Adipocyte (in vitro differentiated cells): ENCODE measurements at regions not wholly inside any gene's neighbourhood (a gene's known extent, or its start where the extent isn't known, plus 50 kb on each side); places are given as distances from the start of the nearest gene placed in this dataset.
A peak's percentile ranks its signal among the peaks of the same experiment; 100 is the strongest.

ENCODE experiments used
- DNase-seq: peaks from one replicate; pipeline ENCODE4 v3.0.0-alpha.2; 2015; ENCODE audit warnings: low read depth
- H3K27me3 ChIP-seq: replicated peaks from 2 replicates; pipeline ENCODE4 v1.7.0; 2013; ENCODE audit warnings: mild to moderate bottlenecking, low read length, moderate library complexity; ENCODE audit not compliant: control insufficient read depth, insufficient read depth
- H3K36me3 ChIP-seq: 2 replicates; pipeline ENCODE4 v1.7.0; 2013; ENCODE audit warnings: low read length, mild to moderate bottlenecking, moderate library complexity; ENCODE audit not compliant: control insufficient read depth, insufficient read depth, severe bottlenecking
- H3K4me1 ChIP-seq: 2 replicates; pipeline ENCODE4 v1.7.0; 2013; ENCODE audit warnings: mild to moderate bottlenecking, low read length, moderate library complexity; ENCODE audit not compliant: control insufficient read depth, insufficient read depth
- H3K4me3 ChIP-seq: 2 replicates; pipeline ENCODE4 v1.7.0; 2013; ENCODE audit warnings: mild to moderate bottlenecking, low read length, moderate library complexity
- H3K9ac ChIP-seq: 2 replicates; pipeline ENCODE4 v1.7.0; 2013; ENCODE audit warnings: mild to moderate bottlenecking, low read length, moderate library complexity
- H3K9me3 ChIP-seq: 2 replicates; pipeline ENCODE4 v1.7.0; 2013; ENCODE audit warnings: mild to moderate bottlenecking, low read length, moderate library complexity; ENCODE audit not compliant: control insufficient read depth

DNA sequence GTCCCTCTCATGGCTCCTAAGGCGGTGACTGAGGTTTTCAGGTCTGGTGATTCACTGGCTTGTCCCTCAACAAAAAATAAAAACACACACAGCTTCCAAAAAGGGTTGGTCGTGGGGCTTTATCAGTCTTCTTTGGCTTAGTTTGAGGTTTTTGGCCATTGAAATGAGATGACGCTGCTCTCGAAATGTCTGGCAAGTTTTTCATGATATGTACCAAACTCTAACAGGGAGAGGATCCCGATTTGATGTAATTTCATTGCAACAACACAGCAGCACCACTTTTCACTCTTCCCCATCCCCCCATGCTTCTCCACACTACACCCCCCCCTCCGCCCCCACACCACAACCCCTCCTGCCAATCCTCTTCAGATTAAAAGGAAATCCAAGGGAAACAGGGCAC, 187.1 kb upstream of the NFIA start:
- H3K4me1 ChIP-seq = no peaks in the 10 kb centered on the region
- no peak for DNase-seq

DNA sequence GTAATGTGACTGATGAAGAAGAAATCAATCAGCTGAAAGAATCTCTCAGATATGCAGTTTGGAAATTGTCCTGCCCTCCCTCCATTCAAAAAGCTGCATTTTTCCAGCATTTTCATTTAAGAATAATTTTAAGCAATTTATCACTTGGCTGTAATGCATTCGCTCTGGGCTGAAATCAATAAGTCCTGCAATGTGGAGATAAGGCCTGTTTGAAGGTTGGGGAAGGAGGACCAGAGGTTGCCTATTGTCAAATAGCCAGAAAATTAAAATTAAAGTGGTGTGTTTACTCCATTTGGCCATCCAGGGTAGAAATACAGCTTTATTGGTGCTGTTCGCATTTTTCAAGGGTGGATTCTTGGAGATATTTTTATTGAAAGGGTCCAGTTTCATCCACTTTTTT, 187.6 kb upstream of the NFIA start:
- no peaks in the 10 kb centered on the region for H3K36me3 ChIP-seq
- H3K9me3 ChIP-seq = no peaks in the 10 kb centered on the region
- H3K27me3 ChIP-seq = no peaks in the 10 kb centered on the region
- DNase-seq = no peak
- H3K4me3 ChIP-seq = no peak overlapping the region
- H3K9ac ChIP-seq = no peak overlapping the region
- H3K4me1 ChIP-seq = no peaks in the 10 kb centered on the region

More for the DNA sequence above, 187.1 kb upstream of the NFIA start:
- H3K9me3 ChIP-seq = no peaks in the 10 kb centered on the region
- H3K36me3 ChIP-seq = no peaks in the 10 kb centered on the region
- no peak overlapping the region for H3K9ac ChIP-seq
- H3K27me3 ChIP-seq = no peaks in the 10 kb centered on the region
- H3K4me3 ChIP-seq = no peak overlapping the region

DNA sequence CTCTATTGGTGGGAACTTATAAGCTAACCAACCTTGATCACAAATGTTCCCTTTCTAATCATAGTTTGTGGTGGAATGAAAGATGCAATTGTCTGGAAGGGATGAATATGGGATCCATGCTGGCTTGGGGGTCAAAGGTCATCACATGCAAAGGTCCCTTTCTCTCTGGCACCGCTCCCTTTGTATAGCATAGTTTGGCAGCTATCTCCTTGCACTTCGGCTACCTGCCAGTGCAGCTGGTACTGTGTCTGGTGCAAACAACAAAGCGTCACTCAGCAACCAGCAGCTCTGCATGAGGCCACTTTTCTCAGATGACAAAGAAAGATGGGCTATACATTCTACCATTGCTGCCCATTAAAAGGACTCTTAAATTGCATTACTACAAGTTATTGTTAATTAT, 188.2 kb upstream of the NFIA start:
- no peak overlapping the region for H3K4me3 ChIP-seq
- no peaks in the 10 kb centered on the region for H3K4me1 ChIP-seq
- no peaks in the 10 kb centered on the region for H3K36me3 ChIP-seq
- no peak for DNase-seq
- H3K9me3 ChIP-seq = no peaks in the 10 kb centered on the region
- no peaks in the 10 kb centered on the region for H3K27me3 ChIP-seq
- H3K9ac ChIP-seq = no peak overlapping the region

DNA sequence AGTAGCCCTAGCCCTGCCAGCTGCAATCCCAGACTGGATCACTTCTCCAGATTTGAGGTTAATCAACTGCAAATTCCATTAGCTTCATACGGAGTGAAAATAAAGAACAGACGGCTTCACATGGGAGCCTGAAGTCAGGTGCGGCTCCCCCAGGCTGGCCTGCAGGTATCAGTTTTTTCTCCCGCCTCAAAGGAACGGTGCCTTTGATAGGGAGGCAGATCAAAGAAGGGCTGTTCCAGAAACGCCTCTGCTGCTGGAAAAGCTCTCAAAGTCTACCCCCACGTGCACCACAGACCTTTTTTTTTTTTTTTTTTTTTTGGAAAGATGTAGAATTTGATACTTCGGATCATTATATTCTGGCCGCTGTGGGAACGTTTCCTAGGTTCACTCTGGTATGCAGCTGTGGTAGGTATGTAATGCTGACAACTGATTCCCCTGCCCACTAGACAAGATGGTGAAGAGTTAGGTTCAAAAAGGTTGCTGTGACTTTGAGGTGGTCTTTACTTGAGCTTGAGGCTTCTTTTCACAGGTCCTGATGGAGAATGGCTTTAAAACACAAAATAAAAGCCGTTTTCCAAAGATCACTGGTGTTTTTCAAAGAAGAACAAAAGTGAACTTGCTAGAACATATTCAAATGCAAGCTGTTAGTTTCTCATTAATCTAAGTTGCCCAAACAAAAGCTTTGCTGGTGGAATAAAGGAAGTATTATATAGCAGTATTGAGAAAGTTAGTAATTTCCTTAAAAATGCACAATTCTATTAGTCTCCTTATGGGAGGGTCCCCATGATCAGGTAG, 189.0 kb upstream of the NFIA start:
- Histone ChIP-seq H3K36me3 (no peaks in the 10 kb centered on the region), H3K4me1 (no peaks in the 10 kb centered on the region), H3K4me3 (no peak overlapping the region), H3K9me3 (no peaks in the 10 kb centered on the region), H3K9ac (no peak overlapping the region), H3K27me3 (no peaks in the 10 kb centered on the region)
- no peak for DNase-seq

DNA sequence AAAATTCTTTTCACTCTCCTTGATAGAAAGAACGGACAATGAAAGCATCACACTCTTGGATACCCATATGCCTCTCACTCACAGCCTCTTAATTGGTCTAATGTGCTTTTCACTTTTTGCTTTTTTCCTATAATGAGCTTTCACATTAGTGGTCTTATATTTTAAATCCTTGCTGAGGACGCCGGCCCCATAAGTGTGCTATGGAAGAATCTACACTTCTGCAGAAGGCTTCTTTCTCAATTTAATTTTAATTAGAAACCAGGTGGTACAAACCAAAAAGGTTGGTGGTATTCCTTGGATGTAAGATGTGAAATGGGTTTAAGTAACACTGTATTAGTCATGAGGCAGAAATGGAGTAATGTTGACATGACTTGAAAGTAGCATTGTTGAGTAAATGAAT, 190.6 kb upstream of the NFIA start:
- Histone ChIP-seq H3K36me3 (no peaks in the 10 kb centered on the region), H3K4me3 (no peak overlapping the region), H3K27me3 (no peaks in the 10 kb centered on the region), H3K9me3 (no peaks in the 10 kb centered on the region), H3K9ac (no peak overlapping the region), H3K4me1 (peaks cover 3% of the 10 kb centered on the region)
- no peak for DNase-seq

DNA sequence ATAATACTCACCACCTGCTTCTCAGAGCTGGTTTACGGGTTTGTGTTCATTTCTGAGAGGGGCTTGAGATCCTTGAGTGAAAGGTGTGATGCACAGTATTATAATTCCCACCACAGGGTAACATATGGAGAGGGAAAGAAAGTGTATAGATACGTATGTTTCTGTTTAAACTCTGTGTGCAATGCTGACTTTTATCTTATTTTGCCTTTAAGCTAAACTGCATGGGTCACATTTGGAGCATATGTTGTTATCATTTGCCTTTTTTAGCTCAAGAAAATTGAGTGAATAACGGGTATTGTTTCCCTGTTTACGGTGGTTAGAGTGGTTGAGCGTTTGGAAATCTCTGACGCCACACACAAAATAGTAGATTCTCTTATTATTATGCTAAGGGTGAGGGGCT, 191.1 kb upstream of the NFIA start:
- no peaks in the 10 kb centered on the region for H3K36me3 ChIP-seq
- H3K9ac ChIP-seq = no peak overlapping the region
- peaks cover 7% of the 10 kb centered on the region for H3K4me1 ChIP-seq
- DNase-seq = no peak
- no peaks in the 10 kb centered on the region for H3K9me3 ChIP-seq
- H3K4me3 ChIP-seq = no peak overlapping the region
- H3K27me3 ChIP-seq = no peaks in the 10 kb centered on the region

DNA sequence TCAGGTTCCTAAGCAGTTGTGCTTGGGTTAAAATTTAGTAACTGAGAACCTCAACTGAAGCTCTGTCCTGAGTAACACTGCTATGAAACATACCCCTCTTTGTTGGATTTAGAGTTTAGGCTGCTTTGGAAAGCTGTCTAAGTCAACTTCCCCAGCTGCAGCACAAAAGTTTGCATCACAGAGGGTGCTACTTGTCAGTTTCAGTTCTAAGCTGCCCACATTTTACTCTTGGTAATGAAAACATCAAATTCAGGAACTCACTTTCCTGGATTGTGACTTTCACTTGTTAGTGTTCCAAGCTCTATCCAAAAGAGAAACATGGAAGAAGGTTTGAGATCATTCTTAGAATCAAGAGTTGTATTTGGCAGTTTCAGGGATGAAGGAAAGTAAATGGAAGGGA, 191.7 kb upstream of the NFIA start:
- H3K4me3 ChIP-seq = no peak overlapping the region
- no peaks in the 10 kb centered on the region for H3K9me3 ChIP-seq
- no peaks in the 10 kb centered on the region for H3K27me3 ChIP-seq
- H3K9ac ChIP-seq = no peak overlapping the region
- H3K36me3 ChIP-seq = no peaks in the 10 kb centered on the region
- peaks cover 11% of the 10 kb centered on the region for H3K4me1 ChIP-seq
- DNase-seq = no peak

DNA sequence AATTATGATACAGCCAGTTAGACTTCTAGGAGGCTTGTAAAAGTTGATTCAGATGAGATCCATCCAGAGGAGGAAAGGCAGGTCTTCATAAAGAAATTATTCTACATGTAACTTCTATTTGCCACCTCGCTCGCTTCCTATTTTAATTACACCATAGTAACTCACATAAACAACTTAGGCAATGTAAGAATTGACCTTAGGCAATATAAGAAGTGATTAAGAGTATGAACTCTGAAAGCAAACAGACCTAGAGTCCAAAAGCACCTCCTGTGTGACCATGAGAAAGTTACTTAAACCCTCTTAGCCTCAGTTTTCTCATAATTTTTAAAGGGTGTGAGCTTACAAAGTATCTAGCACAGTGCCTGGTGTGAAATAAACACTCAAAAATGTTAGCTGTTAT, 192.7 kb upstream of the NFIA start:
- Histone ChIP-seq H3K9ac (no peak overlapping the region), H3K9me3 (no peaks in the 10 kb centered on the region), H3K36me3 (no peaks in the 10 kb centered on the region), H3K4me3 (no peak overlapping the region), H3K4me1 (peaks cover 13% of the 10 kb centered on the region), H3K27me3 (no peaks in the 10 kb centered on the region)
- no peak for DNase-seq

DNA sequence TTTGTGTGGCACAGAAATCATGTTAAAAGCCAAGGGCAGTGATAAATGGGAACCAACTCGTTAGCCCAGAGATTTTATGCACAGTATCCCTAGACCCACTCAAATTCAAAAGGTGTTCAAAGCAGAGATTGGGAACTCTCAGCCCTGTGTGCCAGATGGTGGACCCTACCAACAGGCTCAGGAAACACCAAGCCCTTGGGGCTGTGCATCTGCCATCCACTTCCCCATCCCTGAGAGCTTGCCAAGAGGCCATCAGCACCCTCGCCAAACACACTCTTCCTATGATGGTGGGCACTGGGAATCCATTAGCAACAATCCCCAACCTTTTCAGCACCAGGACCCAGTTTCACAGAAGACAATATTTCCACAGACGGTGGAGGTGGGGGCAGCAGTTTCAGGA, 194.2 kb upstream of the NFIA start:
- Histone ChIP-seq H3K9me3 (no peaks in the 10 kb centered on the region), H3K4me1 (peaks cover 13% of the 10 kb centered on the region), H3K4me3 (no peak overlapping the region), H3K9ac (no peak overlapping the region), H3K27me3 (no peaks in the 10 kb centered on the region), H3K36me3 (no peaks in the 10 kb centered on the region)
- no peak for DNase-seq

DNA sequence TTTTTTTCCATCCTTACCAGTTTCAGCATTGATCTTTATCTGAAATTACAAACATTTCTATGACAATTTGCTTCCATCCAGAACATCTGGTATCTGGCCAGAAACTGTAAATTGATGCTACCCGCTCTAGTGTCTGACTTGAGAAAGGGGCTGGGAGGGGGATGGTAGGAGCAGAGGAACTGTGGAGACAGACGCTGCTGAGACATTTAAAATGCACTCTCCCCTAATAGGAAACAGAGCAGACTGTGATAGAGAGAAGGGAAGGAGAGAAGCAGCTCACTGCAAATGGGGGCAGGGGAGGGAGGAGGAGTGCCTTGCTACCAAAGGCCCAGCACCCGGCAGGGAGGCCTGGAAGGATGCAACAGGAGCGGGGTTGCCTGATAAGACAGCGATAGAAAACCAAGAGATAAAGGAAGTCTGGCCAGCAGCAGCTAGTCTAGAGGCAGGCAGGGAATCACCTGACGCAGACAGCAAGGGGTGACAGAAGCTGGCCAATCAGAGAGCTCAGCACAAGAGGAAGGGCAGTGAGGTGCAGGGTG, 195.5 kb upstream of the NFIA start:
- Histone ChIP-seq H3K9me3 (no peaks in the 10 kb centered on the region), H3K27me3 (no peaks in the 10 kb centered on the region), H3K36me3 (no peaks in the 10 kb centered on the region), H3K4me1 (peaks cover 13% of the 10 kb centered on the region), H3K4me3 (no peak overlapping the region), H3K9ac (no peak overlapping the region)
- DNase-seq = peak; percentile 23

DNA sequence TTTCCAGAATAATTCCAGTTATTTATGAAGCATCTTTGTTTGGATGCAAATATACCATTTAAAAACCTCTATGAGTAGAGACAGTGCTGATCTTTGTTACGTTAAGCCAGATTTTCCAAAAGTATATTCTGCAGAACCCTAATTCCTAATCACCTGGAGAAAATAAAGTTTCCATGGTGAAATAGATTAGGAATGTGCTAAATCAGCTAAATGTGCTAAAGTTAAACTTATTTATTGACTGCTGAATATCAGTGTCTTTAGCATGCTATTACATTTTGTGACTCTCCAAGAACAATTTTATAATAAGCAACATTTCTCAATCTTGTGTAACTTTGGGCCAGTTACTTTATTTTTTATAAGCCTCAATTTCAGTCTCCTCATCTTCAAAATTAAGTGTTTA, 196.3 kb upstream of the NFIA start:
- Histone ChIP-seq H3K36me3 (no peaks in the 10 kb centered on the region), H3K4me3 (no peak overlapping the region), H3K9me3 (no peaks in the 10 kb centered on the region), H3K9ac (no peak overlapping the region), H3K27me3 (no peaks in the 10 kb centered on the region), H3K4me1 (peaks cover 13% of the 10 kb centered on the region)
- no peak for DNase-seq

DNA sequence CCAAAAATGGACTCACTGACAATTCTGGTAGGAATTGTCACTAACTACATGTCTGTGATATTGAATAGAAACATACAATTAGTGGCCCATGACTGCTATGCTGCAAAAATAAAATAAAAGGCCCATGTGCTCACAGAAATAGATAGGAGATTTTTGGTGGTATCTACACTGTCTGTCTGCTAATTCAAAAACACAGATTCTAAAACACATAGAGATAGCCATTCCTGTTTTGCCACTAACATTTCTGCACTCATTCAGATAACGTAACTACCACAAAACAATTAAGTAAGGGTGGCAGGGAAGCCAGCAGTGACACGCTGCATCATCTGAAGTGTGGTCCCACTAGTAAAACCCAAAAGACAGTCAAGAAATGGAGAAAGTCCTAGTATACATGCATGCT, 202.2 kb upstream of the NFIA start:
- no peak for DNase-seq
- H3K4me3 ChIP-seq = no peak overlapping the region
- no peaks in the 10 kb centered on the region for H3K36me3 ChIP-seq
- H3K9me3 ChIP-seq = no peaks in the 10 kb centered on the region
- H3K4me1 ChIP-seq = peaks cover 4% of the 10 kb centered on the region
- no peak overlapping the region for H3K9ac ChIP-seq
- H3K27me3 ChIP-seq = no peaks in the 10 kb centered on the region
